B cell (primary cell): ENCODE measurements at regions not wholly inside any gene's neighbourhood (a gene's known extent, or its start where the extent isn't known, plus 50 kb on each side); places are given as distances from the start of the nearest gene placed in this dataset.

ENCODE experiments used
- ATAC-seq: fragments of 200-7000 bp; cut with Tn5 transposase; one replicate; pipeline ENCODE4 v1.10.0; 2021; ENCODE audit warnings: low read depth, mild to moderate bottlenecking, moderate number of reproducible peaks, moderate library complexity
- CTCF ChIA-PET: fragments of 350-600 bp; sonication (Branson Sonifier 250); formaldehyde crosslinking; loops from one replicate; lab custom pipeline; 2021; ENCODE audit warnings: antibody characterized with exemption, inconsistent platforms; lab: Charles Lee
- POLR2A ChIA-PET: fragments of 350-600 bp; sonication (Branson Sonifier 250); formaldehyde crosslinking; loops from one replicate; lab custom pipeline; 2021; ENCODE audit warnings: antibody characterized with exemption; lab: Charles Lee
- DNase-seq: peaks from one replicate; pipeline ENCODE4 v3.0.0; 2013
- H2AFZ ChIP-seq: 2 replicates; pipeline ENCODE4 v1.6.1; 2012; ENCODE audit warnings: mild to moderate bottlenecking, low read depth, low read length; ENCODE audit not compliant: insufficient read depth, poor library complexity, severe bottlenecking
- H3K27ac ChIP-seq, 2 donors: 1 replicate in 1 of 2; 2 replicates in 1 of 2; pipeline ENCODE4 v1.5.1; 2012 to 2013; ENCODE audit warnings: low read length in 2 of 2, mild to moderate bottlenecking in 2 of 2, moderate library complexity in 1 of 2
- H3K27me3 ChIP-seq, 4 experiments: fragments of 200-600 bp in 1 of 4; sonication (generic) in 1 of 4; replicated peaks in 1 of 4; 1 replicate in 2 of 4; 2 replicates in 2 of 4; pipeline versions ENCODE4 v1.6.1 to v1.7.0; 2013 to 2016; ENCODE audit warnings: low read length in 3 of 4, mild to moderate bottlenecking in 2 of 4, mixed read lengths in 1 of 4, moderate library complexity in 1 of 4; ENCODE audit not compliant: insufficient read depth in 4 of 4, control insufficient read depth in 3 of 4; ENCODE audit errors: control extremely low read depth in 1 of 4
- H3K36me3 ChIP-seq, 2 experiments: replicated peaks in 1 of 2; 1 replicate in 1 of 2; 2 replicates in 1 of 2; pipeline versions ENCODE4 v1.6.1 to v1.7.1; 2013; ENCODE audit warnings: low read length in 1 of 2; ENCODE audit not compliant: insufficient read depth in 2 of 2, control insufficient read depth in 1 of 2; ENCODE audit errors: control extremely low read depth in 1 of 2, extremely low read depth in 1 of 2
- H3K4me1 ChIP-seq, 2 donors: fragments of 200-600 bp in 1 of 2; sonication (generic) in 1 of 2; 1 replicate in 1 of 2; 2 replicates in 1 of 2; pipeline versions ENCODE4 v1.5.1 to v1.6.1; 2013 to 2017; ENCODE audit warnings: low read length in 2 of 2; ENCODE audit not compliant: control insufficient read depth in 2 of 2, insufficient read depth in 2 of 2
- H3K4me2 ChIP-seq: replicated peaks from 2 replicates; pipeline ENCODE3; 2012; ENCODE audit warnings: mild to moderate bottlenecking, low read depth, low read length; ENCODE audit not compliant: poor library complexity, severe bottlenecking
- H3K4me3 ChIP-seq, 5 experiments: fragments of 200-600 bp in 1 of 5; sonication (generic) in 1 of 5; 1 replicate in 3 of 5; 2 replicates in 2 of 5; pipeline versions ENCODE4 v1.5.1 to v1.7.0; 2011 to 2016; ENCODE audit warnings: low read length in 4 of 5, mild to moderate bottlenecking in 4 of 5, low read depth in 2 of 5, control low read depth in 1 of 5, moderate library complexity in 1 of 5; ENCODE audit not compliant: insufficient read depth in 1 of 5; ENCODE audit errors: control extremely low read depth in 1 of 5, extremely low read depth in 1 of 5
- H3K79me2 ChIP-seq: fragments of 200-600 bp; sonication (generic); one replicate; pipeline ENCODE4 v1.6.0; 2016; ENCODE audit warnings: low read length; ENCODE audit not compliant: control insufficient read depth, insufficient read depth
- H3K9ac ChIP-seq: fragments of 200-600 bp; sonication (generic); 2 replicates; pipeline ENCODE4 v1.6.1; 2017; ENCODE audit warnings: mild to moderate bottlenecking, low read length, moderate library complexity
- H3K9me3 ChIP-seq, 3 donors: one replicate each; pipeline versions ENCODE4 v1.6.1 to v1.7.1; 2013; ENCODE audit warnings: low read length in 2 of 3; ENCODE audit not compliant: control insufficient read depth in 2 of 3, insufficient read depth in 1 of 3; ENCODE audit errors: control extremely low read depth in 1 of 3
- H4K20me1 ChIP-seq: 2 replicates; pipeline ENCODE4 v1.6.0; 2012; ENCODE audit warnings: mild to moderate bottlenecking, low read length; ENCODE audit not compliant: insufficient read depth, control insufficient read depth, poor library complexity, severe bottlenecking
- H3K27ac Mint-ChIP-seq: one replicate; pipeline ENCODE4 v1.8.0; 2021; ENCODE audit warnings: mixed read lengths
- H3K27me3 Mint-ChIP-seq: one replicate; pipeline ENCODE4 v1.8.0; 2021; ENCODE audit warnings: mixed read lengths
- H3K4me1 Mint-ChIP-seq: one replicate; pipeline ENCODE4 v1.8.0; 2021; ENCODE audit warnings: mixed read lengths
- H3K4me3 Mint-ChIP-seq: one replicate; pipeline ENCODE4 v1.8.0; 2021; ENCODE audit warnings: mixed read lengths
- H3K9me3 Mint-ChIP-seq: one replicate; pipeline ENCODE4 v1.8.0; 2022; ENCODE audit warnings: mixed read lengths; ENCODE audit not compliant: insufficient read depth
- CTCF ChIP-seq: fragments of 200-600 bp; IDR thresholded peaks from one replicate; pipeline ENCODE4 v1.8.0; 2022; ENCODE audit warnings: antibody characterized with exemption, mild to moderate bottlenecking
- EZH2 ChIP-seq: IDR thresholded peaks from 2 replicates; pipeline ENCODE4 v1.6.1; 2012; ENCODE audit warnings: borderline replicate concordance, low read depth, mild to moderate bottlenecking, moderate library complexity, low read length; ENCODE audit not compliant: insufficient read depth, poor library complexity, severe bottlenecking
- WGBS: methylation state at CpG from one replicate; pipeline ENCODE4 v1.1.5; 2013; ENCODE audit warnings: missing lambda C conversion rate; ENCODE audit not compliant: insufficient coverage; 5-methylcytosine and 5-hydroxymethylcytosine counted together
- intact Hi-C: fragments of 100-400 bp; cut with micrococcal nuclease; formaldehyde crosslinking; loops from one replicate; pipeline ENCODE4 v1.10.0; 2022

GRCh38 chr3:82005266-82005665 lies 243.8 kb upstream of the GBE1 start:
- Mint-ChIP-seq H3K27me3 (no peaks in the 10 kb centered on the region), H3K4me3 (no peak overlapping the region), H3K9me3 (no peaks in the 10 kb centered on the region), H3K27ac (no peak overlapping the region), H3K4me1 (no peaks in the 10 kb centered on the region)
- no peak overlapping the region for H3K9ac ChIP-seq
- intact Hi-C loops: no loop called here
- H3K4me1 ChIP-seq: no peaks in the 10 kb centered on the region
- no peaks in the 10 kb centered on the region for H4K20me1 ChIP-seq
- H3K27ac ChIP-seq: no peak overlapping the region
- CTCF ChIA-PET: no interaction called here
- ATAC-seq: no peak
- TF ChIP-seq CTCF (no peak), EZH2 (no peak)
- POLR2A ChIA-PET: no interaction called here
- peaks cover 0 to 3% (median 0%) of the 10 kb centered on the region in 3 donors for H3K9me3 ChIP-seq
- H2AFZ ChIP-seq: no peak overlapping the region
- no peak for DNase-seq
- no peak overlapping the region for H3K4me2 ChIP-seq
- H3K36me3 ChIP-seq: no peaks in the 10 kb centered on the region
- WGBS: 100% methylated on average over 2 of the region's 3 CpGs
- no peaks in the 10 kb centered on the region for H3K27me3 ChIP-seq
- no peaks in the 10 kb centered on the region for H3K79me2 ChIP-seq
- H3K4me3 ChIP-seq: no peak overlapping the region

- Mint-ChIP-seq H3K9me3 (no peaks in the 10 kb centered on the region), H3K4me1 (no peaks in the 10 kb centered on the region), H3K27me3 (no peaks in the 10 kb centered on the region), H3K27ac (no peak overlapping the region), H3K4me3 (no peak overlapping the region)
- Histone ChIP-seq H3K4me2 (no peak overlapping the region), H3K4me3 (no peak overlapping the region), H3K9me3 (peaks cover 0 to 3% (median 0%) of the 10 kb centered on the region in 3 donors), H3K36me3 (no peaks in the 10 kb centered on the region), H2AFZ (no peak overlapping the region), H3K4me1 (no peaks in the 10 kb centered on the region), H3K9ac (no peak overlapping the region), H3K79me2 (no peaks in the 10 kb centered on the region), H3K27me3 (no peaks in the 10 kb centered on the region), H4K20me1 (no peaks in the 10 kb centered on the region), H3K27ac (no peak overlapping the region)
- ATAC-seq (no peak), DNase-seq (no peak)
- ChIA-PET POLR2A (no interaction called here), CTCF (no interaction called here)
- no CpG with 5 or more reads among the region's 2 CpGs for whole genome bisulfite sequencing
- TF ChIP-seq EZH2 (no peak), CTCF (no peak)
- intact Hi-C loops: no loop called here
Observed at GRCh38 chr3:82004266-82004665, 242.8 kb upstream of the GBE1 start.
